K562 (cell line): ENCODE measurements at regions not wholly inside any gene's neighbourhood (a gene's known extent, or its start where the extent isn't known, plus 50 kb on each side); places are given as distances from the start of the nearest gene placed in this dataset.

ENCODE experiments used
- ATAC-seq: fragments of 200-7000 bp; cut with Tn5 transposase; 3 replicates; pipeline ENCODE4 v1.9.1; 2020; ENCODE audit warnings: moderate library complexity
- BruUV-seq: library from RNA; stranded (reverse); fragments of 400-500 nt; replicated peaks from 2 replicates; lab custom pipeline; 2021; lab: Mats Ljungman, UMichigan
- CTCF ChIA-PET: fragments of 300-600 bp; formaldehyde crosslinking; extraction: SDS; loops from one replicate; lab custom pipeline; 2021; ENCODE audit warnings: low intra/inter-chr PET ratio; lab: Yijun Ruan, JAX
- POLR2A ChIA-PET: fragments of 300-600, 350-650 bp; sonication (Branson Sonifier 250); formaldehyde crosslinking; extraction: SDS; loops from one replicate; lab custom pipeline; 2021; ENCODE audit warnings: antibody characterized with exemption, inconsistent platforms; lab: Yijun Ruan, JAX
- DNase-seq, 4 experiments: peaks; one replicate each; pipeline versions ENCODE4 v3.0.0 to v3.0.0-alpha.2; 2011 to 2018; ENCODE audit warnings: low spot score in 3 of 4, mixed read lengths in 3 of 4; ENCODE audit errors: extremely low read depth in 1 of 4
- FAIRE-seq: peaks from 2 replicates; lab custom pipeline; 2011; peaks lifted over from hg19 to GRCh38; lab: Jason Lieb, UNC
- H2AFZ ChIP-seq: 2 replicates; pipeline ENCODE4 v1.6.0; 2011; ENCODE audit warnings: low read depth, low read length, control low read depth, inconsistent platforms
- H3K27ac ChIP-seq: fragments of 200-600 bp; 3 replicates; pipeline ENCODE4 v1.8.0; 2011; ENCODE audit warnings: low read depth, mild to moderate bottlenecking, control low read depth, inconsistent platforms, low read length, moderate library complexity, mixed read lengths; ENCODE audit errors: extremely low read depth
- H3K27me3 ChIP-seq, 2 experiments: fragments of 300-600 bp in 1 of 2; 2 replicates in 1 of 2; 3 replicates in 1 of 2; pipeline versions ENCODE4 v1.6.0 to v1.8.0; 2011; ENCODE audit warnings: inconsistent platforms in 2 of 2, low read length in 2 of 2, mild to moderate bottlenecking in 1 of 2, mixed read lengths in 1 of 2, moderate library complexity in 1 of 2; ENCODE audit not compliant: control insufficient read depth in 2 of 2, insufficient read depth in 2 of 2
- H3K36me3 ChIP-seq: fragments of 300-600 bp; 3 replicates; pipeline ENCODE4 v1.8.0; 2011; ENCODE audit warnings: mild to moderate bottlenecking, low read length, inconsistent platforms; ENCODE audit not compliant: control insufficient read depth, insufficient read depth
- H3K4me1 ChIP-seq, 2 experiments: fragments of 200-600 bp in 1 of 2; replicated peaks in 1 of 2; 2 replicates in 1 of 2; 3 replicates in 1 of 2; pipeline versions ENCODE4 v1.5.1 to v1.8.0; 2011; ENCODE audit warnings: inconsistent platforms in 2 of 2, low read length in 2 of 2, mild to moderate bottlenecking in 1 of 2, mixed read lengths in 1 of 2, moderate library complexity in 1 of 2; ENCODE audit not compliant: control insufficient read depth in 2 of 2, insufficient read depth in 2 of 2
- H3K4me2 ChIP-seq: 2 replicates; pipeline ENCODE4 v1.6.1; 2011; ENCODE audit warnings: low read length, control low read depth, inconsistent platforms, mixed read lengths; ENCODE audit not compliant: insufficient read depth
- H3K4me3 ChIP-seq: fragments of 200-600 bp; sonication (generic), shearing (Covaris generic); 2 replicates; pipeline ENCODE4 v1.5.1; 2016; ENCODE audit warnings: control low read depth, inconsistent platforms
- H3K79me2 ChIP-seq: fragments of 200-600 bp; 3 replicates; pipeline ENCODE4 v1.8.0; 2011; ENCODE audit warnings: low read length, inconsistent platforms; ENCODE audit not compliant: control insufficient read depth, insufficient read depth
- H3K9ac ChIP-seq, 2 experiments: 2 replicates each; pipeline versions ENCODE4 v1.6.0 to v1.6.1; 2011; ENCODE audit warnings: low read depth in 2 of 2, low read length in 2 of 2, control low read depth in 1 of 2, inconsistent platforms in 1 of 2, mild to moderate bottlenecking in 1 of 2, mixed read lengths in 1 of 2; ENCODE audit not compliant: insufficient read depth in 1 of 2
- H3K9me1 ChIP-seq: one replicate; pipeline ENCODE4 v1.6.0; 2011; ENCODE audit warnings: inconsistent platforms, mild to moderate bottlenecking, low read length, moderate library complexity; ENCODE audit not compliant: control insufficient read depth, insufficient read depth
- H3K9me3 ChIP-seq: replicated peaks from 2 replicates; pipeline ENCODE4 v1.5.1; 2011; ENCODE audit warnings: low read depth, low read length, inconsistent platforms; ENCODE audit not compliant: control insufficient read depth, insufficient read depth
- H4K20me1 ChIP-seq: replicated peaks from 2 replicates; pipeline ENCODE4 v1.6.1; 2011; ENCODE audit warnings: low read length, inconsistent platforms, mixed read lengths; ENCODE audit not compliant: control insufficient read depth, insufficient read depth
- BCL6 ChIP-seq: fragments of 250-450 bp; sonication (Bioruptor Pico); IDR thresholded peaks from 2 replicates; pipeline ENCODE4 v1.4.0; 2020
- BCOR ChIP-seq: fragments of 450-650 bp; IDR thresholded peaks from 2 replicates; pipeline ENCODE4 v1.6.1; 2016
- ETS1 ChIP-seq: conservative IDR thresholded peaks from 2 replicates; pipeline ENCODE4 v1.6.1; 2011; ENCODE audit warnings: low read depth, mild to moderate bottlenecking, low read length; ENCODE audit not compliant: control insufficient read depth
- FOXJ3 ChIP-seq: sonication (generic); formaldehyde crosslinking; IDR thresholded peaks from 2 replicates; pipeline ENCODE4 v1.4.0; 2020; ENCODE audit warnings: mild to moderate bottlenecking, missing genetic modification reagents
- HINFP ChIP-seq: fragments of 450-650 bp; conservative IDR thresholded peaks from 2 replicates; pipeline ENCODE4 v1.6.1; 2016; ENCODE audit warnings: missing genetic modification characterization, low read depth, mild to moderate bottlenecking, control low read depth, missing compliant biosample characterization
- L3MBTL2 ChIP-seq: fragments of 450-650 bp; IDR thresholded peaks from 2 replicates; pipeline ENCODE4 v1.6.1; 2016; ENCODE audit warnings: mild to moderate bottlenecking, moderate library complexity
- MLLT1 ChIP-seq, 2 experiments: fragments of 450-650 bp; IDR thresholded peaks; 2 replicates each; pipeline ENCODE4 v1.6.1; 2016
- MYC ChIP-seq, 2 experiments: fragments of 250-450 bp in 1 of 2; sonication (Bioruptor Pico) in 1 of 2; IDR thresholded peaks; 2 replicates each; pipeline versions ENCODE4 v1.5.1 to v1.6.1; 2012 to 2021; ENCODE audit warnings: low read depth in 2 of 2, borderline replicate concordance in 1 of 2, improper control_type of control experiment in 1 of 2, low read length in 1 of 2, mild to moderate bottlenecking in 1 of 2, moderate library complexity in 1 of 2
- NKRF ChIP-seq: fragments of 450-650 bp; IDR thresholded peaks from 2 replicates; pipeline ENCODE4 v1.6.1; 2016; ENCODE audit warnings: borderline replicate concordance
- SMAD4 ChIP-seq: fragments of 250-450 bp; sonication (Bioruptor Pico); conservative IDR thresholded peaks from 2 replicates; pipeline ENCODE4 v1.8.0; 2021; ENCODE audit warnings: inconsistent platforms, mild to moderate bottlenecking, moderate library complexity
- SNRNP70 ChIP-seq: fragments of 200-400 bp; formaldehyde crosslinking; optimal IDR thresholded peaks from 2 replicates; pipeline ENCODE3; 2017; ENCODE audit warnings: low read depth, low read length
- ZC3H4 ChIP-seq: sonication (generic); formaldehyde crosslinking; IDR thresholded peaks from 2 replicates; pipeline ENCODE4 v1.9.0; 2021; ENCODE audit warnings: missing genetic modification reagents, borderline replicate concordance
- ZNF121 ChIP-seq: sonication (generic); formaldehyde crosslinking; conservative IDR thresholded peaks from 2 replicates; pipeline ENCODE4 v1.8.0; 2022; ENCODE audit warnings: missing genetic modification reagents
- ZNF263 ChIP-seq: sonication (generic); formaldehyde crosslinking; IDR thresholded peaks from 2 replicates; pipeline ENCODE4 v1.8.0; 2022; ENCODE audit warnings: mild to moderate bottlenecking, missing genetic modification reagents, borderline replicate concordance
- ZNF324 ChIP-seq: fragments of 250-450 bp; sonication (Bioruptor Pico); IDR thresholded peaks from 2 replicates; pipeline ENCODE4 v1.4.0; 2020; ENCODE audit warnings: mild to moderate bottlenecking
- ZNF431 ChIP-seq: sonication (generic); formaldehyde crosslinking; IDR thresholded peaks from 2 replicates; pipeline ENCODE4 v1.8.0; 2022; ENCODE audit warnings: mild to moderate bottlenecking, missing genetic modification reagents
- ZNF76 ChIP-seq: fragments of 250-450 bp; sonication (Bioruptor Pico); IDR thresholded peaks from 2 replicates; pipeline ENCODE4 v1.4.0; 2020; ENCODE audit warnings: mild to moderate bottlenecking, moderate library complexity, borderline replicate concordance
- WGBS: fragments of 100-300 bp; shearing (Covaris generic); methylation state at CpG from one replicate; pipeline ENCODE4 v1.1.6; 2016; ENCODE audit warnings: low coverage, mixed read lengths; ENCODE audit not compliant: insufficient coverage; ENCODE audit errors: missing lambda C conversion rate; 5-methylcytosine and 5-hydroxymethylcytosine counted together
- in situ Hi-C: fragments of 300-500 bp; cut with MboI; formaldehyde crosslinking; loops from 4 replicates; pipeline ENCODE4 v1.15.0; 2018; ENCODE audit warnings: inconsistent platforms, mixed read lengths
- intact Hi-C: fragments of 100-400 bp; cut with micrococcal nuclease; formaldehyde crosslinking; loops from 2 replicates; pipeline ENCODE4 v1.14.2; 2022

GRCh38 chr4:66275411-66276038 lies 605.2 kb upstream of the EPHA5 start:
- H3K27me3 ChIP-seq, result no peaks in the 10 kb centered on the region
- no TSS peak for BruUV-seq
- no peak overlapping the region for H3K4me2 ChIP-seq
- no peaks in the 10 kb centered on the region for H3K36me3 ChIP-seq
- ChIA-PET CTCF (no interaction called here), POLR2A (no interaction called here)
- no peaks in the 10 kb centered on the region for H3K9me1 ChIP-seq
- WGBS, result 0% methylated on average over 4 of the region's 4 CpGs
- ATAC-seq (no peak), DNase-seq (no peak), FAIRE-seq (no peak)
- H2AFZ ChIP-seq, result no peak overlapping the region
- in situ Hi-C loops (no loop called here), intact Hi-C loops (no loop called here)
- H3K9me3 ChIP-seq, result no peaks in the 10 kb centered on the region
- H3K9ac ChIP-seq, result no peak overlapping the region
- H3K4me1 ChIP-seq, result no peaks in the 10 kb centered on the region
- H3K4me3 ChIP-seq, result no peak overlapping the region
- no peaks in the 10 kb centered on the region for H3K79me2 ChIP-seq
- no peaks in the 10 kb centered on the region for H4K20me1 ChIP-seq
- no peak overlapping the region for H3K27ac ChIP-seq
- no peak for TF ChIP-seq ZNF263 (CRISPR knock-in tag)
- no peak for TF ChIP-seq MYC (IDR thresholded peaks at IDR 0.05; ENCODE audit: low read depth, low read length)
- TF ChIP-seq MYC (CRISPR knock-in tag; IDR thresholded peaks at IDR 0.05; ENCODE audit: borderline replicate concordance, low read depth), result no peak
- TF ChIP-seq ETS1, result no peak
- TF ChIP-seq FOXJ3 (CRISPR knock-in tag), result no peak
- no peak for TF ChIP-seq ZNF324 (CRISPR knock-in tag)
- TF ChIP-seq SNRNP70, result no peak
- TF ChIP-seq ZNF431 (CRISPR knock-in tag), result no peak
- no peak for TF ChIP-seq SMAD4 (CRISPR knock-in tag)
- TF ChIP-seq BCL6, result no peak
- no peak for TF ChIP-seq HINFP (tag)
- TF ChIP-seq MLLT1 (IDR thresholded peaks at IDR 0.05), result no peak
- no peak for TF ChIP-seq BCOR
- TF ChIP-seq L3MBTL2, result no peak
- TF ChIP-seq ZNF76 (CRISPR knock-in tag), result no peak
- no peak for TF ChIP-seq ZC3H4 (CRISPR knock-in tag)
- no peak for TF ChIP-seq ZNF121
- no peak for TF ChIP-seq NKRF
